Astrocyte (in vitro differentiated cells and primary cell): ENCODE measurements at regions not wholly inside any gene's neighbourhood (a gene's known extent, or its start where the extent isn't known, plus 50 kb on each side); places are given as distances from the start of the nearest gene placed in this dataset.

Experiments used
- DNase-seq: peaks from one replicate; pipeline ENCODE4 v3.0.0-alpha.2; 2010; ENCODE audit warnings: low read depth
- FAIRE-seq: peaks from 2 replicates; lab custom pipeline; 2011; peaks lifted over from hg19 to GRCh38; lab: Jason Lieb, UNC
- H2AFZ ChIP-seq: 2 replicates; pipeline ENCODE4 v1.6.0; 2012; ENCODE audit warnings: low read depth, low read length, inconsistent platforms
- H3K27ac ChIP-seq: 2 replicates; pipeline ENCODE4 v1.5.1; 2011; ENCODE audit warnings: low read depth, low read length, inconsistent platforms
- H3K27me3 ChIP-seq: 2 replicates; pipeline ENCODE4 v1.6.0; 2011; ENCODE audit warnings: low read length, inconsistent platforms; ENCODE audit not compliant: insufficient read depth
- H3K36me3 ChIP-seq: 2 replicates; pipeline ENCODE4 v1.5.1; 2011; ENCODE audit warnings: low read length, inconsistent platforms; ENCODE audit not compliant: insufficient read depth
- H3K4me1 ChIP-seq: 2 replicates; pipeline ENCODE4 v1.5.1; 2011; ENCODE audit warnings: low read length, inconsistent platforms; ENCODE audit not compliant: insufficient read depth
- H3K4me2 ChIP-seq: 2 replicates; pipeline ENCODE4 v1.6.0; 2012; ENCODE audit warnings: low read length, inconsistent platforms
- H3K4me3 ChIP-seq: 2 replicates; pipeline ENCODE4 v1.5.1; 2011; ENCODE audit warnings: low read depth, mild to moderate bottlenecking, low read length, inconsistent platforms; ENCODE audit not compliant: insufficient read depth
- H3K79me2 ChIP-seq: 2 replicates; pipeline ENCODE4 v1.6.0; 2012; ENCODE audit warnings: mild to moderate bottlenecking, low read length, inconsistent platforms; ENCODE audit not compliant: insufficient read depth
- H3K9ac ChIP-seq: 2 replicates; pipeline ENCODE4 v1.6.0; 2012; ENCODE audit warnings: mild to moderate bottlenecking, low read length, inconsistent platforms
- H3K9me3 ChIP-seq: 2 replicates; pipeline ENCODE4 v1.5.1; 2012; ENCODE audit warnings: low read depth, mild to moderate bottlenecking, low read length, inconsistent platforms; ENCODE audit not compliant: insufficient read depth
- H4K20me1 ChIP-seq: 2 replicates; pipeline ENCODE4 v1.6.0; 2012; ENCODE audit warnings: low read length, inconsistent platforms; ENCODE audit not compliant: insufficient read depth
- H3K27ac Mint-ChIP-seq: one replicate; pipeline ENCODE4 v1.8.0; 2021; ENCODE audit warnings: mild to moderate bottlenecking, mixed read lengths; ENCODE audit not compliant: unreplicated experiment
- H3K27me3 Mint-ChIP-seq: one replicate; pipeline ENCODE4 v1.8.0; 2021; ENCODE audit warnings: low read depth, mixed read lengths; ENCODE audit not compliant: unreplicated experiment
- H3K36me3 Mint-ChIP-seq: one replicate; pipeline ENCODE4 v1.8.0; 2021; ENCODE audit warnings: low read depth, mixed read lengths; ENCODE audit not compliant: unreplicated experiment
- H3K4me1 Mint-ChIP-seq: one replicate; pipeline ENCODE4 v1.8.0; 2021; ENCODE audit warnings: low read depth, mixed read lengths; ENCODE audit not compliant: unreplicated experiment
- H3K4me3 Mint-ChIP-seq: one replicate; pipeline ENCODE4 v1.8.0; 2021; ENCODE audit warnings: mild to moderate bottlenecking, moderate library complexity, mixed read lengths; ENCODE audit not compliant: unreplicated experiment
- H3K9me3 Mint-ChIP-seq: one replicate; pipeline ENCODE4 v1.8.0; 2021; ENCODE audit warnings: mild to moderate bottlenecking, mixed read lengths; ENCODE audit not compliant: unreplicated experiment
- CTCF ChIP-seq: IDR thresholded peaks from 2 replicates; pipeline ENCODE4 v1.5.1; 2011; ENCODE audit warnings: low read depth, mild to moderate bottlenecking, inconsistent platforms, low read length, moderate library complexity; ENCODE audit not compliant: insufficient read depth
- EZH2 ChIP-seq: IDR thresholded peaks from 2 replicates; pipeline ENCODE4 v1.6.1; 2012; ENCODE audit warnings: mild to moderate bottlenecking, low read length, inconsistent platforms; ENCODE audit not compliant: insufficient read depth

GRCh38 chr6:145069966-145070365 lies 665.4 kb downstream of the EPM2A start:
- peak overlapping the region; percentile 45 for H3K4me3 Mint-ChIP-seq
- no peak for DNase-seq
- FAIRE-seq: no peak

GRCh38 chr6:145070791-145071190 lies 664.5 kb downstream of the EPM2A start:
- Mint-ChIP-seq H3K27ac (peak overlapping the region; percentile 92), H3K36me3 (no peaks in the 10 kb centered on the region), H3K4me1 (peaks cover 26% of the 10 kb centered on the region), H3K9me3 (peaks cover 6% of the 10 kb centered on the region), H3K27me3 (no peaks in the 10 kb centered on the region), H3K4me3 (no peak overlapping the region)
- peak; percentile 69 for FAIRE-seq
- H3K4me3 ChIP-seq: no peak overlapping the region
- DNase-seq: peak; percentile 60
- no peak overlapping the region for H2AFZ ChIP-seq
- no peaks in the 10 kb centered on the region for H3K27me3 ChIP-seq
- peak overlapping the region; percentile 30 for H3K27ac ChIP-seq
- H3K4me2 ChIP-seq: no peak overlapping the region
- no peaks in the 10 kb centered on the region for H3K79me2 ChIP-seq
- TF ChIP-seq CTCF (no peak), EZH2 (no peak)
- peaks cover 13% of the 10 kb centered on the region for H3K4me1 ChIP-seq
- H3K9me3 ChIP-seq: no peaks in the 10 kb centered on the region
- no peaks in the 10 kb centered on the region for H4K20me1 ChIP-seq
- no peaks in the 10 kb centered on the region for H3K36me3 ChIP-seq
- no peak overlapping the region for H3K9ac ChIP-seq

More at GRCh38 chr6:145069966-145070365, 665.4 kb downstream of the EPM2A start:
- Histone ChIP-seq H3K9ac (no peak overlapping the region), H3K79me2 (no peaks in the 10 kb centered on the region), H4K20me1 (no peaks in the 10 kb centered on the region), H2AFZ (no peak overlapping the region), H3K4me1 (peaks cover 13% of the 10 kb centered on the region), H3K27me3 (no peaks in the 10 kb centered on the region), H3K9me3 (no peaks in the 10 kb centered on the region), H3K4me3 (no peak overlapping the region), H3K4me2 (no peak overlapping the region), H3K36me3 (no peaks in the 10 kb centered on the region), H3K27ac (no peak overlapping the region)
- H3K4me1 Mint-ChIP-seq: peaks cover 26% of the 10 kb centered on the region
- H3K27me3 Mint-ChIP-seq: no peaks in the 10 kb centered on the region
- TF ChIP-seq EZH2 (no peak), CTCF (no peak)
- H3K27ac Mint-ChIP-seq: peak overlapping the region; percentile 92
- H3K9me3 Mint-ChIP-seq: peaks cover 6% of the 10 kb centered on the region
- no peaks in the 10 kb centered on the region for H3K36me3 Mint-ChIP-seq

GRCh38 chr6:145071836-145072235 lies 663.5 kb downstream of the EPM2A start:
- peaks cover 2% of the 10 kb centered on the region for H3K27me3 Mint-ChIP-seq

More at GRCh38 chr6:145071836-145072235, 663.5 kb downstream of the EPM2A start:
- FAIRE-seq (no peak), DNase-seq (peak; percentile 76)
- no peaks in the 10 kb centered on the region for H3K36me3 Mint-ChIP-seq
- H3K9ac ChIP-seq: no peak overlapping the region
- H3K27ac ChIP-seq: no peak overlapping the region
- H3K4me1 ChIP-seq: peaks cover 13% of the 10 kb centered on the region
- H3K36me3 ChIP-seq: no peaks in the 10 kb centered on the region
- peak overlapping the region; percentile 92 for H3K27ac Mint-ChIP-seq
- no peaks in the 10 kb centered on the region for H3K9me3 ChIP-seq
- H3K4me2 ChIP-seq: no peak overlapping the region
- H3K79me2 ChIP-seq: no peaks in the 10 kb centered on the region
- no peaks in the 10 kb centered on the region for H4K20me1 ChIP-seq
- no peaks in the 10 kb centered on the region for H3K27me3 ChIP-seq
- TF ChIP-seq EZH2 (no peak), CTCF (no peak)
- H3K4me1 Mint-ChIP-seq: peaks cover 26% of the 10 kb centered on the region
- no peak overlapping the region for H3K4me3 ChIP-seq
- H2AFZ ChIP-seq: no peak overlapping the region
- H3K4me3 Mint-ChIP-seq: no peak overlapping the region
- peaks cover 6% of the 10 kb centered on the region for H3K9me3 Mint-ChIP-seq
